ENCODE measurements at regions not wholly inside any gene's neighbourhood (a gene's known extent, or its start where the extent isn't known, plus 50 kb on each side); places are given as distances from the start of the nearest gene placed in this dataset.
"Not testable (repeated sequence)": the region's sequence is repeated elsewhere in the genome, so short reads cannot be mapped to it uniquely, and the experiment has no call there.

- TF ChIP-seq ZNF274 (IDR thresholded peaks at IDR 0.05; ENCODE audit: low read depth, low read length), result no peak
Measured at GRCh38 chr6:6940031-6941025, 167.4 kb upstream of the RREB1 start.

GRCh38 chr6:6941201-6941600 lies 166.6 kb upstream of the RREB1 start:
- H3K4me3 ChIP-seq (ENCODE audit: low read length), result no peak overlapping the region
- no peak for TF ChIP-seq ZNF274 (IDR thresholded peaks at IDR 0.05; ENCODE audit: low read depth, low read length)

More at GRCh38 chr6:6940031-6941025, 167.4 kb upstream of the RREB1 start:
- no peak overlapping the region for H3K4me3 ChIP-seq (ENCODE audit: low read length)

- H3K4me3 ChIP-seq (ENCODE audit: low read length), result no peak overlapping the region
- TF ChIP-seq ZNF274 (IDR thresholded peaks at IDR 0.05; ENCODE audit: low read depth, low read length), result no peak
Measured at GRCh38 chr6:6942091-6942490, 165.7 kb upstream of the RREB1 start.

- no peak for TF ChIP-seq ZNF274 (IDR thresholded peaks at IDR 0.05; ENCODE audit: low read depth, low read length)
- no peak overlapping the region for H3K4me3 ChIP-seq (ENCODE audit: low read length)
Measured at GRCh38 chr6:6942831-6943230, 164.9 kb upstream of the RREB1 start.

- no peak for TF ChIP-seq ZNF274 (IDR thresholded peaks at IDR 0.05; ENCODE audit: low read depth, low read length)
- H3K4me3 ChIP-seq (ENCODE audit: low read length), result no peak overlapping the region
Measured at GRCh38 chr6:6943421-6943820, 164.3 kb upstream of the RREB1 start.

- no peak for TF ChIP-seq ZNF274 (IDR thresholded peaks at IDR 0.05; ENCODE audit: low read depth, low read length)
- no peak overlapping the region for H3K4me3 ChIP-seq (ENCODE audit: low read length)
Measured at GRCh38 chr6:6946206-6947155, 161.3 kb upstream of the RREB1 start.

- no peak overlapping the region for H3K4me3 ChIP-seq (ENCODE audit: low read length)
- TF ChIP-seq ZNF274 (IDR thresholded peaks at IDR 0.05; ENCODE audit: low read depth, low read length), result no peak
Measured at GRCh38 chr6:6950373-6951145, 157.2 kb upstream of the RREB1 start.

GRCh38 chr6:6951355-6951754 lies 156.4 kb upstream of the RREB1 start:
- TF ChIP-seq ZNF274 (IDR thresholded peaks at IDR 0.05; ENCODE audit: low read depth, low read length), result no peak
- no peak overlapping the region for H3K4me3 ChIP-seq (ENCODE audit: low read length)

- H3K4me3 ChIP-seq (ENCODE audit: low read length), result no peak overlapping the region
- no peak for TF ChIP-seq ZNF274 (IDR thresholded peaks at IDR 0.05; ENCODE audit: low read depth, low read length)
Measured at GRCh38 chr6:6952484-6952883, 155.3 kb upstream of the RREB1 start.

- not testable (repeated sequence) for H3K4me3 ChIP-seq (ENCODE audit: low read length)
Measured at GRCh38 chr6:6952927-6953326, 154.8 kb upstream of the RREB1 start.

- TF ChIP-seq ZNF274 (IDR thresholded peaks at IDR 0.05; ENCODE audit: low read depth, low read length), result no peak
Measured at GRCh38 chr6:6960571-6961251, 147.1 kb upstream of the RREB1 start.

GRCh38 chr6:6962086-6962485 lies 145.7 kb upstream of the RREB1 start:
- H3K4me3 ChIP-seq (ENCODE audit: low read length), result no peak overlapping the region
- no peak for TF ChIP-seq ZNF274 (IDR thresholded peaks at IDR 0.05; ENCODE audit: low read depth, low read length)

More at GRCh38 chr6:6960571-6961251, 147.1 kb upstream of the RREB1 start:
- no peak overlapping the region for H3K4me3 ChIP-seq (ENCODE audit: low read length)

GRCh38 chr6:6962699-6963098 lies 145.1 kb upstream of the RREB1 start:
- no peak for TF ChIP-seq ZNF274 (IDR thresholded peaks at IDR 0.05; ENCODE audit: low read depth, low read length)
- no peak overlapping the region for H3K4me3 ChIP-seq (ENCODE audit: low read length)

GRCh38 chr6:6963390-6963789 lies 144.4 kb upstream of the RREB1 start:
- H3K4me3 ChIP-seq (ENCODE audit: low read length), result not testable (repeated sequence)
